Neuronal stem cell (in vitro differentiated cells): ENCODE measurements at regions not wholly inside any gene's neighbourhood (a gene's known extent, or its start where the extent isn't known, plus 50 kb on each side); places are given as distances from the start of the nearest gene placed in this dataset.

Source experiments
- DNase-seq: peaks from one replicate; pipeline ENCODE4 v3.0.0-alpha.2; 2013; ENCODE audit warnings: low spot score
- H2AFZ ChIP-seq: one replicate; pipeline ENCODE4 v1.6.1; 2013; ENCODE audit warnings: mild to moderate bottlenecking, low read length, inconsistent platforms
- H2AK5ac ChIP-seq: 2 replicates; pipeline ENCODE4 v1.6.1; 2013; ENCODE audit warnings: low read depth, mild to moderate bottlenecking, inconsistent platforms, low read length, moderate library complexity, mixed read lengths
- H2BK120ac ChIP-seq: 2 replicates; pipeline ENCODE4 v1.6.1; 2013; ENCODE audit warnings: low read depth, mild to moderate bottlenecking, inconsistent platforms, low read length, moderate library complexity, mixed read lengths
- H2BK12ac ChIP-seq: one replicate; pipeline ENCODE4 v1.6.1; 2013; ENCODE audit warnings: low read length, inconsistent platforms
- H2BK15ac ChIP-seq: 2 replicates; pipeline ENCODE4 v1.6.1; 2013; ENCODE audit warnings: mild to moderate bottlenecking, low read length, inconsistent platforms, mixed read lengths
- H2BK5ac ChIP-seq: one replicate; pipeline ENCODE4 v1.6.1; 2013; ENCODE audit warnings: inconsistent platforms, mild to moderate bottlenecking, low read length, moderate library complexity
- H3K14ac ChIP-seq: one replicate; pipeline ENCODE4 v1.6.1; 2013; ENCODE audit warnings: low read length, inconsistent platforms
- H3K18ac ChIP-seq: 2 replicates; pipeline ENCODE4 v1.6.1; 2013; ENCODE audit warnings: low read length, inconsistent platforms
- H3K23ac ChIP-seq: 2 replicates; pipeline ENCODE4 v1.6.1; 2013; ENCODE audit warnings: low read depth, mild to moderate bottlenecking, mixed read lengths, low read length, inconsistent platforms; ENCODE audit not compliant: poor library complexity
- H3K27ac ChIP-seq: replicated peaks from 3 replicates; pipeline ENCODE4 v1.5.1; 2013; ENCODE audit warnings: low read length, inconsistent platforms
- H3K27me3 ChIP-seq, 3 experiments: 2 replicates each; pipeline ENCODE4 v1.6.1; 2013; ENCODE audit warnings: low read length in 3 of 3, mild to moderate bottlenecking in 2 of 3, inconsistent platforms in 1 of 3, low read depth in 1 of 3, mixed read lengths in 1 of 3, moderate library complexity in 1 of 3; ENCODE audit not compliant: control insufficient read depth in 3 of 3, insufficient read depth in 3 of 3
- H3K36me3 ChIP-seq, 2 donors: replicated peaks in 1 of 2; 2 replicates each; pipeline ENCODE4 v1.6.1; 2013; ENCODE audit warnings: low read length in 2 of 2; ENCODE audit not compliant: control insufficient read depth in 2 of 2, insufficient read depth in 2 of 2
- H3K4ac ChIP-seq: 2 replicates; pipeline ENCODE4 v1.6.1; 2013; ENCODE audit warnings: inconsistent platforms, mild to moderate bottlenecking, low read length, moderate library complexity
- H3K4me1 ChIP-seq, 2 donors: 1 replicate in 1 of 2; 2 replicates in 1 of 2; pipeline ENCODE4 v1.6.1; 2013; ENCODE audit warnings: low read length in 2 of 2, low read depth in 1 of 2; ENCODE audit not compliant: control insufficient read depth in 2 of 2, insufficient read depth in 1 of 2
- H3K4me2 ChIP-seq: one replicate; pipeline ENCODE4 v1.6.1; 2013; ENCODE audit warnings: mild to moderate bottlenecking, low read length, inconsistent platforms; ENCODE audit not compliant: insufficient read depth, poor library complexity, severe bottlenecking
- H3K4me3 ChIP-seq, 2 donors: 2 replicates each; pipeline ENCODE4 v1.5.1; 2013; ENCODE audit warnings: low read length in 2 of 2, mild to moderate bottlenecking in 2 of 2, inconsistent platforms in 1 of 2, moderate library complexity in 1 of 2
- H3K79me1 ChIP-seq: one replicate; pipeline ENCODE4 v1.6.1; 2013; ENCODE audit warnings: low read depth, mild to moderate bottlenecking, inconsistent platforms, low read length, moderate library complexity
- H3K9ac ChIP-seq: one replicate; pipeline ENCODE4 v1.6.1; 2013; ENCODE audit warnings: mild to moderate bottlenecking, low read depth, low read length, inconsistent platforms; ENCODE audit not compliant: poor library complexity
- H3K9me3 ChIP-seq, 2 donors: replicated peaks in 1 of 2; 2 replicates each; pipeline versions ENCODE3 to v1.6.1; 2013; ENCODE audit warnings: low read length in 2 of 2, mild to moderate bottlenecking in 2 of 2, inconsistent platforms in 1 of 2, low read depth in 1 of 2, mixed read lengths in 1 of 2, moderate library complexity in 1 of 2; ENCODE audit not compliant: control insufficient read depth in 2 of 2, insufficient read depth in 1 of 2
- H4K8ac ChIP-seq: one replicate; pipeline ENCODE4 v1.6.1; 2013; ENCODE audit warnings: low read depth, mild to moderate bottlenecking, inconsistent platforms, low read length, moderate library complexity
- H4K91ac ChIP-seq: one replicate; pipeline ENCODE4 v1.6.1; 2013; ENCODE audit warnings: low read length, low read depth, mild to moderate bottlenecking, inconsistent platforms; ENCODE audit not compliant: poor library complexity
- WGBS, 2 donors: extraction: QIAGEN DNeasy Blood & Tissue Kit; methylation state at CpG; one replicate each; pipeline ENCODE4 v1.1.7; 2013; ENCODE audit warnings: missing lambda C conversion rate in 2 of 2, mixed read lengths in 1 of 2; ENCODE audit not compliant: insufficient read length in 2 of 2, insufficient replicate concordance in 1 of 2; ENCODE audit errors: extremely low coverage in 2 of 2; 5-methylcytosine and 5-hydroxymethylcytosine counted together

DNA sequence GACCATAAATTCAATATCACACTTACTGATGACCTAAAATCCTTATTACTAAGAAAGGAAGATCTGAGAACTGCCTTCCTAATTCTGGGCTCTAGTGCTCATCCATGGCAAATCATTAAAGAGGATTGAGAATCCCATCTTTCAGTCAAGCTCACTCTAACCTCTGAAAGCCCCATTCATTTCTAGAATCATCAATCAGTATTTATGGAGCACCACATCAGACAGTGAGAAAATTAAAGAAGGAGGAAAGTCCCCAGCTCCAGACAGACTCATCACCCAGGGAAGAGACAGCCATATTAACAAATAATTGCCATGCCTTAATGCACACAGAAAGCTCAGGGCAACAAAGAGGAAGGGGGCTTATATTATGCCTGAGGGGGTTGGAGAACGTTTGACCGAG lies 256.1 kb upstream of the SOX9 start:
- Histone ChIP-seq H2AK5ac (no peak overlapping the region), H3K14ac (no peak overlapping the region), H2BK5ac (no peak overlapping the region), H2BK12ac (no peak overlapping the region), H3K4me3 (no peak overlapping the region), H4K8ac (no peak overlapping the region), H3K18ac (no peak overlapping the region), H3K23ac (no peak overlapping the region), H3K4me1 (no peaks in the 10 kb centered on the region), H4K91ac (no peak overlapping the region), H2BK15ac (no peak overlapping the region), H2BK120ac (no peak overlapping the region), H3K79me1 (no peaks in the 10 kb centered on the region), H3K36me3 (no peaks in the 10 kb centered on the region), H2AFZ (no peak overlapping the region), H3K9ac (no peak overlapping the region), H3K9me3 (no peaks in the 10 kb centered on the region), H3K4me2 (no peak overlapping the region), H3K27me3 (no peaks in the 10 kb centered on the region), H3K27ac (no peak overlapping the region), H3K4ac (no peak overlapping the region)
- no CpG with 5 or more reads among the region's 2 CpGs for WGBS, 2 donors
- no peak for DNase-seq

DNA sequence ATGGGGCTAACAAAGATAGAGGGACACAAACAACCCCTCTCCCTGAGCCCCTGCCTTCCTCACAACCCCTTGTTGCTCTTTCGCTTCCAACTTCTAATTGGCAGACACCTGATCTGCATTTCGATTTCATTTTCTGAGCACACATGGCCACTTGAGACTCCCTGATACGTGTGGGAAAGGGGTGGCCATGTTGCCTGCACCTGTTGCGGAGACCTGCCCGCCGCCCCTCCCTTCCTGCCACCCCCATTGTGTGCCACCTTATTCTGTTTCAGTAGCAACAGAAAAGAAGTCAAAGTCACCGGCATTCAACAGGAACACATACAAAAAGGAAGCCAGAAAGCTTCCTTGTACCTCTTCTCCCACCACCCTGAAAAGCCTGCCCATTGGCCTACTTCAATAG lies 254.7 kb upstream of the SOX9 start:
- H3K18ac ChIP-seq = no peak overlapping the region
- H4K8ac ChIP-seq = no peak overlapping the region
- no peak overlapping the region for H2BK120ac ChIP-seq
- H3K27ac ChIP-seq = no peak overlapping the region
- no peak overlapping the region for H2BK15ac ChIP-seq
- no peak overlapping the region for H3K4ac ChIP-seq
- WGBS, 2 donors = no CpG with 5 or more reads among the region's 7 CpGs
- peaks cover 2 to 8% of the 10 kb centered on the region in 2 donors for H3K4me1 ChIP-seq
- H3K14ac ChIP-seq = no peak overlapping the region
- no peaks in the 10 kb centered on the region for H3K9me3 ChIP-seq
- H2AFZ ChIP-seq = no peak overlapping the region
- H3K23ac ChIP-seq = no peak overlapping the region
- no peak overlapping the region for H3K4me2 ChIP-seq
- no peak for DNase-seq
- no peak overlapping the region for H3K9ac ChIP-seq
- H4K91ac ChIP-seq = no peak overlapping the region
- no peaks in the 10 kb centered on the region for H3K79me1 ChIP-seq
- H3K36me3 ChIP-seq = no peaks in the 10 kb centered on the region
- H2AK5ac ChIP-seq = no peak overlapping the region
- H2BK5ac ChIP-seq = no peak overlapping the region
- H2BK12ac ChIP-seq = no peak overlapping the region
- H3K4me3 ChIP-seq = no peak overlapping the region
- H3K27me3 ChIP-seq = no peaks in the 10 kb centered on the region

DNA sequence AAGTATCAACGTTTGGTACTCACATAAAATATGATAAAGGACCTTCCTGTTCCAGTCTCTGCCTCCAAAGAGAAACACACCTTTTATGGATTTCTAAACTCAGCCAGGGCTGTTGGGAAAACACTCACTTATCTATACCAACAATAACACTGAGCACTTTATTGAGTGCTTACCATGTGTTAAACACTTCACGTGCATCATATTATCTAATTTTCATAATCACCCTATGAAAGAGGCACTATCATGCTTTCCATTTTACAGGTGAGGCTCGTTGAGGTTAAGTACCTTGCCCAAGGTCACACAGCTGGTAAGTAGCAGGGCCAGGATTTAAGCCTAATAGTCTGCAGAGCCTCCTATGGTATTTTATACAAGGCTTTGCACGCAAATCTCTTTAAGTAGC lies 251.5 kb upstream of the SOX9 start:
- Histone ChIP-seq H2AK5ac (no peak overlapping the region), H2BK120ac (no peak overlapping the region), H3K4me1 (peaks cover 2 to 8% of the 10 kb centered on the region in 2 donors), H2AFZ (no peak overlapping the region), H3K27me3 (no peaks in the 10 kb centered on the region), H3K9me3 (no peaks in the 10 kb centered on the region), H3K4me3 (no peak overlapping the region), H2BK15ac (no peak overlapping the region), H4K91ac (no peak overlapping the region), H3K18ac (no peak overlapping the region), H3K36me3 (no peaks in the 10 kb centered on the region), H3K27ac (no peak overlapping the region), H3K14ac (no peak overlapping the region), H3K23ac (no peak overlapping the region), H3K4ac (no peak overlapping the region), H3K4me2 (no peak overlapping the region), H2BK5ac (no peak overlapping the region), H3K9ac (no peak overlapping the region), H3K79me1 (no peaks in the 10 kb centered on the region), H2BK12ac (no peak overlapping the region), H4K8ac (no peak overlapping the region)
- no peak for DNase-seq
- no CpG with 5 or more reads among the region's 4 CpGs for WGBS, 2 donors

DNA sequence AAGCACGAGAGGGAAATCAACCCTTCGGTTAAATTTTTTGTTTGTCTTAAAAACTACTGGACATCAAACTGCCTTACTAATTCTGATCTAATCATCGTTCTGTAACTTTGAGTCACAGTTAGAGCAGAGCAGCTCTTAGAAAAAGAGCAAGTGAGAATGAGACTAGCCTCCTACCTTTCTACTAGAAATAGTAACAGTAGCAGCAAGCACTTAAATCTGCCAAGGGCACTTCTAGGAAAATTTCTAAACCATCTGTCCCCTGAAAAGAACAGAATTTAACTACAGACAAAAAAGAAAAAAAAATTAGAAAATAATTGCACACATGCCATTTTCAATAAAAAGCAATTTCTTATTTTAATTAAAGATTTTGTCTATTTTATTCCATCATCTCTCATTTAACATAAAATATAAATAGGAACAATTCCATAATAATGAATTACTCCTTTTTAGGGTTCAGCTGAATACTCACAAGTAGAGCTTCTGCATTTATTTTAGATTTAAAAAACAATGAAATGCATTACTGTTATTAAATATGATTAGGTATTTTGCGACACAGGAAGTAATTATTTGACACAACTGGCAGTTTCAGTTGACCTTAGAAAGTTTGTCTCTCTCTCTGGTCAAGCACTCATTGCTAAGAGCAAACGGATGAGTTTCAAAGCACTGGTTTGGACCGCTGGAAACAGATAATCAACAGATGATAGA lies 250.8 kb upstream of the SOX9 start:
- no peak overlapping the region for H3K18ac ChIP-seq
- H3K4me1 ChIP-seq = peaks cover 2 to 8% of the 10 kb centered on the region in 2 donors
- no peaks in the 10 kb centered on the region for H3K9me3 ChIP-seq
- no CpG with 5 or more reads among the region's 6 CpGs for WGBS, 2 donors
- H4K8ac ChIP-seq = no peak overlapping the region
- H3K4me3 ChIP-seq = no peak overlapping the region
- no peaks in the 10 kb centered on the region for H3K27me3 ChIP-seq
- no peak overlapping the region for H3K14ac ChIP-seq
- H3K79me1 ChIP-seq = no peaks in the 10 kb centered on the region
- peak overlapping the region; percentile 51 for H2AFZ ChIP-seq
- no peak overlapping the region for H2BK5ac ChIP-seq
- no peaks in the 10 kb centered on the region for H3K36me3 ChIP-seq
- no peak overlapping the region for H2AK5ac ChIP-seq
- H2BK12ac ChIP-seq = no peak overlapping the region
- H3K4ac ChIP-seq = no peak overlapping the region
- H2BK120ac ChIP-seq = no peak overlapping the region
- H3K27ac ChIP-seq = no peak overlapping the region
- H3K4me2 ChIP-seq = no peak overlapping the region
- H3K23ac ChIP-seq = no peak overlapping the region
- H3K9ac ChIP-seq = no peak overlapping the region
- no peak overlapping the region for H2BK15ac ChIP-seq
- no peak for DNase-seq
- no peak overlapping the region for H4K91ac ChIP-seq
